Fibroblast of lung (primary cell): ENCODE measurements at regions not wholly inside any gene's neighbourhood (a gene's known extent, or its start where the extent isn't known, plus 50 kb on each side); places are given as distances from the start of the nearest gene placed in this dataset.

Experiments used
- EZH2 ChIP-seq: IDR thresholded peaks from 2 replicates; pipeline ENCODE4 v1.5.1; 2012; ENCODE audit warnings: low read length, control low read depth, mild to moderate bottlenecking; ENCODE audit errors: missing control alignments
- TF ChIP-seq, protein P1 (sequence below), 2 donors: IDR thresholded peaks in 1 of 2; conservative IDR thresholded peaks in 1 of 2; 1 replicate in 1 of 2; 2 replicates in 1 of 2; pipeline ENCODE4 v1.5.1; 2011 to 2012; ENCODE audit warnings: low read length in 2 of 2, control low read depth in 1 of 2, inconsistent platforms in 1 of 2, low read depth in 1 of 2, mild to moderate bottlenecking in 1 of 2

DNA sequence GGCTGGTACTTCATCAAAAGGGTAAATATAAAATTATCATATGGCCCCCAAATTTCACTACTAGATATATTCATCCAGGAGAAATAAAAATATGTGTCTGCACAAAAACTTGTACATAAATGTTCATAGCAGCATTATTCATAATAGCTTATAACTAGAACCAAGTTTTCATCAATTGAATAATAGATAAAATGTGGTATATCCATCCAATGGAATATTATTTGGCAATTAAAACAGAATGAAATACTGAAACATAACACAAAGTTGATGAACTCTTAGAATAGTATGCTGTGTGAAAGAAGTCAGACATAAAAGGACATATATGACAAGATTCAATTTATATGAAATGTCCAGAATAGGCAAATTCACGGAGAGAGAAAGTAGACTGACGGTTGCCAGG, 389.3 kb upstream of the ADAMTS9 start:
- TF ChIP-seq, protein P1, sequence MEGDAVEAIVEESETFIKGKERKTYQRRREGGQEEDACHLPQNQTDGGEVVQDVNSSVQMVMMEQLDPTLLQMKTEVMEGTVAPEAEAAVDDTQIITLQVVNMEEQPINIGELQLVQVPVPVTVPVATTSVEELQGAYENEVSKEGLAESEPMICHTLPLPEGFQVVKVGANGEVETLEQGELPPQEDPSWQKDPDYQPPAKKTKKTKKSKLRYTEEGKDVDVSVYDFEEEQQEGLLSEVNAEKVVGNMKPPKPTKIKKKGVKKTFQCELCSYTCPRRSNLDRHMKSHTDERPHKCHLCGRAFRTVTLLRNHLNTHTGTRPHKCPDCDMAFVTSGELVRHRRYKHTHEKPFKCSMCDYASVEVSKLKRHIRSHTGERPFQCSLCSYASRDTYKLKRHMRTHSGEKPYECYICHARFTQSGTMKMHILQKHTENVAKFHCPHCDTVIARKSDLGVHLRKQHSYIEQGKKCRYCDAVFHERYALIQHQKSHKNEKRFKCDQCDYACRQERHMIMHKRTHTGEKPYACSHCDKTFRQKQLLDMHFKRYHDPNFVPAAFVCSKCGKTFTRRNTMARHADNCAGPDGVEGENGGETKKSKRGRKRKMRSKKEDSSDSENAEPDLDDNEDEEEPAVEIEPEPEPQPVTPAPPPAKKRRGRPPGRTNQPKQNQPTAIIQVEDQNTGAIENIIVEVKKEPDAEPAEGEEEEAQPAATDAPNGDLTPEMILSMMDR (conservative IDR thresholded peaks at IDR 0.05 in 1 of 2, IDR thresholded peaks at IDR 0.05 in 1 of 2; ENCODE audit: low read depth in 1 of 2, low read length in 2 of 2) = no peak
- TF ChIP-seq EZH2 = no peak
